Kidney epithelial cell (primary cell): ENCODE measurements at regions not wholly inside any gene's neighbourhood (a gene's known extent, or its start where the extent isn't known, plus 50 kb on each side); places are given as distances from the start of the nearest gene placed in this dataset.
A peak's percentile ranks its signal among the peaks of the same experiment; 100 is the strongest.

ENCODE experiments used
- DNase-seq: peaks from one replicate; pipeline ENCODE4 v3.0.0-alpha.2; 2010; ENCODE audit warnings: low read depth
- H3K27me3 ChIP-seq: 2 replicates; pipeline ENCODE4 v1.6.0; 2011; ENCODE audit warnings: low read length; ENCODE audit not compliant: control insufficient read depth, insufficient read depth
- H3K36me3 ChIP-seq: 2 replicates; pipeline ENCODE4 v1.5.1; 2011; ENCODE audit warnings: low read length; ENCODE audit not compliant: control insufficient read depth, insufficient read depth
- H3K4me3 ChIP-seq: 2 replicates; pipeline ENCODE4 v1.5.1; 2011; ENCODE audit warnings: low read depth, mild to moderate bottlenecking, control low read depth, low read length
- TF ChIP-seq, protein P1 (sequence below): IDR thresholded peaks from 2 replicates; pipeline ENCODE4 v1.5.1; 2011; ENCODE audit warnings: mild to moderate bottlenecking, moderate library complexity, low read length, control low read depth, inconsistent platforms; ENCODE audit not compliant: insufficient read depth, poor library complexity, severe bottlenecking

DNA sequence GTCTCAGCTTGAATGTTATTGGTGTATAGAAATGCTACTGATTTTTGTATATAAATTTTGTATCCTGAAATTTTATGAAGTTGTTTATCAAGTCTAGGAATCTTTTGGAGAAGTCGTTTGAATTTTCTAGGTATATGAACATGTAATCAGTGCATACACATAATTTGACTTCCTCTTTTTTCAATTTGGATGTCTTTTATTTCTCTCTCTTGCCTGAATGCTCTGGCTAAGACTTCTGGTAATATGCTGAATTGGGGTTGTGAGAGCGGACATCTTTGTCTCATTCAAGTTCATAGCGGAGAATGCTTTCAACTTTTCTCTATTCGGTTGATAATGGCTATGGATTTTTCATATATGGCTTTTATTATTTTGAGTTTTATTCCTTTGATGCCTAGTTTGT is 100.9 kb upstream of the MCTP2 start:
- Histone ChIP-seq H3K36me3 (no peaks in the 10 kb centered on the region), H3K27me3 (no peaks in the 10 kb centered on the region)
- TF ChIP-seq, protein P1, sequence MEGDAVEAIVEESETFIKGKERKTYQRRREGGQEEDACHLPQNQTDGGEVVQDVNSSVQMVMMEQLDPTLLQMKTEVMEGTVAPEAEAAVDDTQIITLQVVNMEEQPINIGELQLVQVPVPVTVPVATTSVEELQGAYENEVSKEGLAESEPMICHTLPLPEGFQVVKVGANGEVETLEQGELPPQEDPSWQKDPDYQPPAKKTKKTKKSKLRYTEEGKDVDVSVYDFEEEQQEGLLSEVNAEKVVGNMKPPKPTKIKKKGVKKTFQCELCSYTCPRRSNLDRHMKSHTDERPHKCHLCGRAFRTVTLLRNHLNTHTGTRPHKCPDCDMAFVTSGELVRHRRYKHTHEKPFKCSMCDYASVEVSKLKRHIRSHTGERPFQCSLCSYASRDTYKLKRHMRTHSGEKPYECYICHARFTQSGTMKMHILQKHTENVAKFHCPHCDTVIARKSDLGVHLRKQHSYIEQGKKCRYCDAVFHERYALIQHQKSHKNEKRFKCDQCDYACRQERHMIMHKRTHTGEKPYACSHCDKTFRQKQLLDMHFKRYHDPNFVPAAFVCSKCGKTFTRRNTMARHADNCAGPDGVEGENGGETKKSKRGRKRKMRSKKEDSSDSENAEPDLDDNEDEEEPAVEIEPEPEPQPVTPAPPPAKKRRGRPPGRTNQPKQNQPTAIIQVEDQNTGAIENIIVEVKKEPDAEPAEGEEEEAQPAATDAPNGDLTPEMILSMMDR, result no peak

DNA sequence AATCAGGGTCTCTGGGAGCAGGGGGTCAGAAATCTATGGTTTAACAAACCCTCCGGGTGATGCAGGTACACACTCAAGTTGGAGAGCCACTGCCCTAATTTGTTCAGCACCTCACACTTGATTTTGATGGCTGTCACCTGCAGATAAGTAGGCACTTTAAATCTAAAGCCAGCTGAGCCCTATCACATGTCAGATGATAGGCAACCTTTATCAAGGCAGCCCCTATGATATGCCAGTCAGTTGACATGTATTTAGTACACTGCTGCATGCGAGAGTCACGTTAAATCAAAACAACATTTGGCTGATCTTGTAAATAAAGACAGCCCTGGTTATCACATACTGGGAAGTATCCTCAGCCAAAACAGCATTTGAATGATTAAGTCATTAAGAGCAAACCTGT is 104.4 kb upstream of the MCTP2 start:
- TF ChIP-seq, protein P1, result no peak
- H3K27me3 ChIP-seq, result peaks cover 2% of the 10 kb centered on the region
- no peaks in the 10 kb centered on the region for H3K36me3 ChIP-seq
- DNase-seq, result no peak
- no peak overlapping the region for H3K4me3 ChIP-seq

More for the DNA sequence above, 100.9 kb upstream of the MCTP2 start:
- no peak for DNase-seq
- no peak overlapping the region for H3K4me3 ChIP-seq

DNA sequence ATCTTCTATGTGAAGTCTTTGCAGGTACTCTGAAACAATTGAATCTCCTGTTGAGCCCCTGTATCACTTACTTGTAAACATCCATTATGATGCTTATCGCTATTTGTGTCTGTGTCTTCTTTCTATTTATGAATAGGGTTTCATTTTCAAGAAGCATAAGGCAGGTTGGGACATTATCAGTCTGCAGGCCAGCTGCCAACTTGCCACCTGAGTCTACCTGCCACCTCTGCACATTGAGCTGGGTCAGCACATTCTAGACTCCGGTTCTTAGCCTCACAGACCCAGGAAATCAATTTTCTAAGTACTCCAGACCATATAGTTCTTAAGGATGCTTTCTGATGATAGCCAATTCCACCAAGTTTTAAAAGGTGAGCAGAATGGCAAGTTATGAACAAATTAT is 105.7 kb upstream of the MCTP2 start:
- no peak for DNase-seq
- Histone ChIP-seq H3K4me3 (no peak overlapping the region), H3K36me3 (no peaks in the 10 kb centered on the region), H3K27me3 (peaks cover 2% of the 10 kb centered on the region)
- TF ChIP-seq, protein P1, result no peak

DNA sequence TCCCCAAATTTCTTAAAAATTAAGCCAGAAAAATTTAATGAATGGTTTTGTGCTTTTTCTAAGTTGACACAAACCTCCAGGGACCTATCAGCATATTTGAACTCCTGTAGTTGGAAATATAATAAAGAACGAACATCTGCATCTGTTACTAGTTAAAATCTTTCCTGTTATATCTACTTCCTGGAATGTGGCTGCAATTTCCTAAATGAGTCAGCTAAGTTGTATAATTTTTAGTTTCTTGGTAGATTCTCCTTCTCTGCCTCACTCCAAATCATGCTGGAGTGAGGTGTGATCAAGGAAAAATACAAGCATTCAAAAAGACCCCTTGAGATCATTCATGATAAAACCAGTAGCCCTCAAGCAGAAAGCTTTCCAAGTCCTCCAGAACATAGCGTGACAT is 106.2 kb upstream of the MCTP2 start:
- DNase-seq, result no peak
- H3K27me3 ChIP-seq, result peaks cover 2% of the 10 kb centered on the region
- TF ChIP-seq, protein P1, result no peak
- H3K36me3 ChIP-seq, result no peaks in the 10 kb centered on the region
- no peak overlapping the region for H3K4me3 ChIP-seq

DNA sequence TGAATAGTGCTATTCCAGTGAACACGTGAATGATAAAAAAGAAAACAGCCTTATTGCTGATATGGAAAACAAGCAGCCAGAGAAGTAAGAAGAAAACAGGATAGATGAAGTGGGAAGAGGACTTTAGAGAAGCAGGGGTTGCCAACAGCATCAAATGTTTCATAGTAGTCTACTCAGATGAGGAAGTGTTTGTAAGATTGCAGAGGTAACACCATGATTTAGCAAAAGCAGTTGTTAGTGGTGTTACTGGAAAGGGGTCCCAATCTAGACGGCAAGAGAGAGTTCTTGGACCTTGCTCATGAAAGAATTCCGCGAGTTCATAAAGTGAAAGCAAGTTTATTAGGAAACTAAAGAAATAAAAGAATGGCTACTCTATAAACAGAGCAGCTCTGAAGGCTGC is 108.8 kb upstream of the MCTP2 start:
- TF ChIP-seq, protein P1, result no peak
- Histone ChIP-seq H3K36me3 (no peaks in the 10 kb centered on the region), H3K27me3 (peaks cover 2% of the 10 kb centered on the region), H3K4me3 (no peak overlapping the region)
- no peak for DNase-seq

DNA sequence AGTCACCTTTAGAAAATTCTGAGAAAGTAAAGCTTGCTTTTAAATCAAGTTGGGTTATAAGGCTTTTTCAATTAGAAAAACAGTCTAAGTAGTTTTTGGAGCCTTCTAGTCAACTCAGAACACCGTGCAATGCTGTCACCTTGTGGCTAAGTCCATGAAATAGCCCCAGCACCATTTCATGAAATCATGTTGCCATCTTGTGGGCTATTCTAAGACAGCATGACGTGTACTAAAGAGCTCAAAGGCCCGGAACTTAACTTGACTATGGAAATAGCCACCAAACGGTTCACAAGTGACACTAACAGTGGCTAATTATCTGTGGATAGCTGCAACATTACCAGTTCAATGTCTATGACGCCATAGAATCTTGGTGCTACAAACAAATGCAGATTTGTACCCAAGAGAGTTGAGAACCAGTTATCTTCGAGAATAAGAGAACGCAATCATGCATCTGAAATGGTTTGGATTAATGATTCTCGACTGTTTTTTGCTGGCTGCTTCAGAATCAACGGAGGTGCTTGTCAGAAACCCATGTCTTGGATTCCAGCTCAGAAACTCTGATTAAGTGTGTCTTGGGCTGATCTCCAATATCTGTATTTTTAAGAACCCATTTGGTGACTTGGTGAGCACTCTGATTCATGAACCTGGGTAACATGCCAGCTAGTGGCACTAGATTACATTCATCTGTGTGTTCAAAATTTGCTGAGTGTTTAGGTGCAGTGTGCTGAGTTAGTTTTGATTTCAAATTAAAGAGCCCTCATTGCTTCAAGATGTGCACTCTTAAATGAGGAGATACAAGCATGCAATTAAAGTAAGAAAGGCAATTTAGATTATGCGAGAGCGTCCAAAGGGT is 111.2 kb upstream of the MCTP2 start:
- Histone ChIP-seq H3K36me3 (no peaks in the 10 kb centered on the region), H3K27me3 (peaks cover 2% of the 10 kb centered on the region), H3K4me3 (no peak overlapping the region)
- peak; percentile 39 for DNase-seq
- TF ChIP-seq, protein P1, result peak; percentile 97
